ENCODE measurements at regions not wholly inside any gene's neighbourhood (a gene's known extent, or its start where the extent isn't known, plus 50 kb on each side); places are given as distances from the start of the nearest gene placed in this dataset.

DNA sequence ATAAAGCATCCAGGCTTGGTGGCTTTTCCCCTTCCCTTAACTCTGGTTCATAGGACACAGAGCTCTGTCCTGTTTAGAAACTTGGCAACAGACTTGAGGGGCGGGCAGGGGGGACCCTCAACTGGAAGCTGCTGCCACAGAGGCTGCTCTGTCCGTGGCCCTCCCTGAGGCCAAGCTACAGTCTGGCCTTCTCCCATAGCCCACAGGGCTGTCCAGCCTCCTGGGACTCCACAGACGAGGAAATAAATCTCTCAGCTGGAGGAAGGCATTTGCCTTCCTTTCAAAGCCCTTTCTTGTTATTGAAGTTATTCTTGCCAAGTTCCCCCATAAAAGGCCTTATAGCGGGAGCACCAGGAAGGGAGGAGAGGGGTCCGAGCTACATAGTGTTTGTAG lies 248.8 kb upstream of the TPM1 start:
- H3K4me2 ChIP-seq (ENCODE audit: low read length), result no peak overlapping the region
- no peak overlapping the region for H2AFZ ChIP-seq (ENCODE audit: low read depth, low read length)
- H3K4me3 ChIP-seq (ENCODE audit: low read length), result no peak overlapping the region
- H3K9me2 ChIP-seq (ENCODE audit: insufficient read depth, low read length), result no peaks in the 10 kb centered on the region
- no peaks in the 10 kb centered on the region for H3K36me3 ChIP-seq (ENCODE audit: insufficient read depth, low read length)
- no peak overlapping the region for H3K27ac ChIP-seq (ENCODE audit: low read length)
- H3K27me3 ChIP-seq (ENCODE audit: insufficient read depth, low read depth, low read length), result no peaks in the 10 kb centered on the region
- H3K79me2 ChIP-seq (replicated peaks; ENCODE audit: insufficient read depth, low read length), result no peaks in the 10 kb centered on the region
- no peak overlapping the region for H3K9ac ChIP-seq (ENCODE audit: low read length)
- H3F3A ChIP-seq (ENCODE audit: insufficient read depth, low read length, poor library complexity, severe bottlenecking), result no peaks in the 10 kb centered on the region
- no peaks in the 10 kb centered on the region for H4K20me1 ChIP-seq (ENCODE audit: insufficient read depth)
- H3K9me3 ChIP-seq (ENCODE audit: low read length), result no peaks in the 10 kb centered on the region
- TF ChIP-seq SMC3 (conservative IDR thresholded peaks at IDR 0.05; ENCODE audit: poor library complexity) (no peak), MXI1 (conservative IDR thresholded peaks at IDR 0.05; ENCODE audit: poor library complexity, severe bottlenecking) (no peak), EP300 (conservative IDR thresholded peaks at IDR 0.05; ENCODE audit: poor library complexity, severe bottlenecking) (no peak)
- TF ChIP-seq, protein P1, sequence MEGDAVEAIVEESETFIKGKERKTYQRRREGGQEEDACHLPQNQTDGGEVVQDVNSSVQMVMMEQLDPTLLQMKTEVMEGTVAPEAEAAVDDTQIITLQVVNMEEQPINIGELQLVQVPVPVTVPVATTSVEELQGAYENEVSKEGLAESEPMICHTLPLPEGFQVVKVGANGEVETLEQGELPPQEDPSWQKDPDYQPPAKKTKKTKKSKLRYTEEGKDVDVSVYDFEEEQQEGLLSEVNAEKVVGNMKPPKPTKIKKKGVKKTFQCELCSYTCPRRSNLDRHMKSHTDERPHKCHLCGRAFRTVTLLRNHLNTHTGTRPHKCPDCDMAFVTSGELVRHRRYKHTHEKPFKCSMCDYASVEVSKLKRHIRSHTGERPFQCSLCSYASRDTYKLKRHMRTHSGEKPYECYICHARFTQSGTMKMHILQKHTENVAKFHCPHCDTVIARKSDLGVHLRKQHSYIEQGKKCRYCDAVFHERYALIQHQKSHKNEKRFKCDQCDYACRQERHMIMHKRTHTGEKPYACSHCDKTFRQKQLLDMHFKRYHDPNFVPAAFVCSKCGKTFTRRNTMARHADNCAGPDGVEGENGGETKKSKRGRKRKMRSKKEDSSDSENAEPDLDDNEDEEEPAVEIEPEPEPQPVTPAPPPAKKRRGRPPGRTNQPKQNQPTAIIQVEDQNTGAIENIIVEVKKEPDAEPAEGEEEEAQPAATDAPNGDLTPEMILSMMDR (IDR thresholded peaks at IDR 0.05; ENCODE audit: poor library complexity, severe bottlenecking), result no peak
- TF ChIP-seq, protein P2, sequence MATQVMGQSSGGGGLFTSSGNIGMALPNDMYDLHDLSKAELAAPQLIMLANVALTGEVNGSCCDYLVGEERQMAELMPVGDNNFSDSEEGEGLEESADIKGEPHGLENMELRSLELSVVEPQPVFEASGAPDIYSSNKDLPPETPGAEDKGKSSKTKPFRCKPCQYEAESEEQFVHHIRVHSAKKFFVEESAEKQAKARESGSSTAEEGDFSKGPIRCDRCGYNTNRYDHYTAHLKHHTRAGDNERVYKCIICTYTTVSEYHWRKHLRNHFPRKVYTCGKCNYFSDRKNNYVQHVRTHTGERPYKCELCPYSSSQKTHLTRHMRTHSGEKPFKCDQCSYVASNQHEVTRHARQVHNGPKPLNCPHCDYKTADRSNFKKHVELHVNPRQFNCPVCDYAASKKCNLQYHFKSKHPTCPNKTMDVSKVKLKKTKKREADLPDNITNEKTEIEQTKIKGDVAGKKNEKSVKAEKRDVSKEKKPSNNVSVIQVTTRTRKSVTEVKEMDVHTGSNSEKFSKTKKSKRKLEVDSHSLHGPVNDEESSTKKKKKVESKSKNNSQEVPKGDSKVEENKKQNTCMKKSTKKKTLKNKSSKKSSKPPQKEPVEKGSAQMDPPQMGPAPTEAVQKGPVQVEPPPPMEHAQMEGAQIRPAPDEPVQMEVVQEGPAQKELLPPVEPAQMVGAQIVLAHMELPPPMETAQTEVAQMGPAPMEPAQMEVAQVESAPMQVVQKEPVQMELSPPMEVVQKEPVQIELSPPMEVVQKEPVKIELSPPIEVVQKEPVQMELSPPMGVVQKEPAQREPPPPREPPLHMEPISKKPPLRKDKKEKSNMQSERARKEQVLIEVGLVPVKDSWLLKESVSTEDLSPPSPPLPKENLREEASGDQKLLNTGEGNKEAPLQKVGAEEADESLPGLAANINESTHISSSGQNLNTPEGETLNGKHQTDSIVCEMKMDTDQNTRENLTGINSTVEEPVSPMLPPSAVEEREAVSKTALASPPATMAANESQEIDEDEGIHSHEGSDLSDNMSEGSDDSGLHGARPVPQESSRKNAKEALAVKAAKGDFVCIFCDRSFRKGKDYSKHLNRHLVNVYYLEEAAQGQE (IDR thresholded peaks at IDR 0.05; ENCODE audit: borderline replicate concordance), result no peak

DNA sequence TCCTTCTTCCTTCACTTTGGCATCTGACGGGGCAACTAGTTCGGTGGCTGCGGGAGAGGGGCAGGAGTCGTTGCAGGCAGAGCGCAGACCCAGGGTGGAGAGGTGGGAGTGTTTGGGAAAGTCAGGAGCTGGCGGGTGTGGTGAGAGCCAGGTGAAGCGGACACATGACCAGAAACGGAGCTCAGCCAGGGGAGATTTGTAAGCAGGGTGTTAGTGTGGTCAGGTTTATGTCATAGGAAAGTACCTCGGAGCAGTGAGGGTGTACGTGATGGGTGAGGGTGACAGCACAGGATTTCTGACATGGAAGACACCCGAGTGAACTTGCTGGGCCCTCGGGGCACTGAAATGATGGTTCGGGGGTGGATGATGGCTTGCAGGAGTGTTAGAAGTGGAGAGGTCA lies 247.4 kb upstream of the TPM1 start:
- Histone ChIP-seq H3K27ac (ENCODE audit: low read length) (no peak overlapping the region), H2AFZ (ENCODE audit: low read depth, low read length) (no peak overlapping the region), H3F3A (ENCODE audit: insufficient read depth, low read length, poor library complexity, severe bottlenecking) (no peaks in the 10 kb centered on the region), H3K9me2 (ENCODE audit: insufficient read depth, low read length) (no peaks in the 10 kb centered on the region), H4K20me1 (ENCODE audit: insufficient read depth) (no peaks in the 10 kb centered on the region), H3K27me3 (ENCODE audit: insufficient read depth, low read depth, low read length) (no peaks in the 10 kb centered on the region), H3K9ac (ENCODE audit: low read length) (no peak overlapping the region), H3K36me3 (ENCODE audit: insufficient read depth, low read length) (no peaks in the 10 kb centered on the region), H3K4me2 (ENCODE audit: low read length) (no peak overlapping the region), H3K79me2 (replicated peaks; ENCODE audit: insufficient read depth, low read length) (no peaks in the 10 kb centered on the region), H3K9me3 (ENCODE audit: low read length) (no peaks in the 10 kb centered on the region), H3K4me3 (ENCODE audit: low read length) (no peak overlapping the region)
- TF ChIP-seq, protein P2 (IDR thresholded peaks at IDR 0.05; ENCODE audit: borderline replicate concordance), result no peak
- TF ChIP-seq, protein P1 (IDR thresholded peaks at IDR 0.05; ENCODE audit: poor library complexity, severe bottlenecking), result no peak
- no peak for TF ChIP-seq MXI1 (conservative IDR thresholded peaks at IDR 0.05; ENCODE audit: poor library complexity, severe bottlenecking)
- no peak for TF ChIP-seq RAD21 (conservative IDR thresholded peaks at IDR 0.05)
- TF ChIP-seq POLR2AphosphoS5 (IDR thresholded peaks at IDR 0.05), result no peak
- no peak for TF ChIP-seq TAF1 (IDR thresholded peaks at IDR 0.05; ENCODE audit: low read depth)
- TF ChIP-seq EZH2 (IDR thresholded peaks at IDR 0.05; ENCODE audit: borderline replicate concordance, insufficient read depth, low read length, poor library complexity, severe bottlenecking), result no peak
- no peak for TF ChIP-seq EP300 (conservative IDR thresholded peaks at IDR 0.05; ENCODE audit: poor library complexity, severe bottlenecking)
- no peak for TF ChIP-seq SMC3 (conservative IDR thresholded peaks at IDR 0.05; ENCODE audit: poor library complexity)
